IgD-negative memory B cell (primary cell): ENCODE measurements at regions not wholly inside any gene's neighbourhood (a gene's known extent, or its start where the extent isn't known, plus 50 kb on each side); places are given as distances from the start of the nearest gene placed in this dataset.
A peak's percentile ranks its signal among the peaks of the same experiment; 100 is the strongest.
"Not testable (repeated sequence)": the region's sequence is repeated elsewhere in the genome, so short reads cannot be mapped to it uniquely, and the experiment has no call there.

Experiments
- H3K27ac Mint-ChIP-seq, 3 donors: one replicate each; pipeline ENCODE4 v1.8.0; 2020 to 2022; ENCODE audit warnings: mild to moderate bottlenecking in 3 of 3, mixed read lengths in 3 of 3, moderate library complexity in 1 of 3
- H3K27me3 Mint-ChIP-seq: one replicate; pipeline ENCODE4 v1.8.0; 2021; ENCODE audit warnings: mixed read lengths
- H3K36me3 Mint-ChIP-seq: one replicate; pipeline ENCODE4 v1.8.0; 2020; ENCODE audit warnings: mild to moderate bottlenecking, mixed read lengths
- H3K4me1 Mint-ChIP-seq, 3 donors: one replicate each; pipeline ENCODE4 v1.8.0; 2020 to 2022; ENCODE audit warnings: mixed read lengths in 3 of 3, mild to moderate bottlenecking in 1 of 3
- H3K4me3 Mint-ChIP-seq, 4 donors: one replicate each; pipeline ENCODE4 v1.8.0; 2020 to 2022; ENCODE audit warnings: mild to moderate bottlenecking in 4 of 4, mixed read lengths in 4 of 4, moderate library complexity in 3 of 4
- H3K9me3 Mint-ChIP-seq, 3 donors: one replicate each; pipeline ENCODE4 v1.8.0; 2020 to 2021; ENCODE audit warnings: mixed read lengths in 3 of 3, mild to moderate bottlenecking in 1 of 3

GRCh38 chr10:21393931-21394330, 131.6 kb downstream of the SKIDA1 start:
- peaks cover 0 to 4% (median 2%) of the 10 kb centered on the region in 3 donors for H3K9me3 Mint-ChIP-seq
- H3K36me3 Mint-ChIP-seq, result no peaks in the 10 kb centered on the region
- peaks cover under 1% of the 10 kb centered on the region for H3K27me3 Mint-ChIP-seq
- no peak overlapping the region for H3K4me3 Mint-ChIP-seq
- H3K27ac Mint-ChIP-seq, result no peak overlapping the region
- no peaks in the 10 kb centered on the region for H3K4me1 Mint-ChIP-seq

DNA sequence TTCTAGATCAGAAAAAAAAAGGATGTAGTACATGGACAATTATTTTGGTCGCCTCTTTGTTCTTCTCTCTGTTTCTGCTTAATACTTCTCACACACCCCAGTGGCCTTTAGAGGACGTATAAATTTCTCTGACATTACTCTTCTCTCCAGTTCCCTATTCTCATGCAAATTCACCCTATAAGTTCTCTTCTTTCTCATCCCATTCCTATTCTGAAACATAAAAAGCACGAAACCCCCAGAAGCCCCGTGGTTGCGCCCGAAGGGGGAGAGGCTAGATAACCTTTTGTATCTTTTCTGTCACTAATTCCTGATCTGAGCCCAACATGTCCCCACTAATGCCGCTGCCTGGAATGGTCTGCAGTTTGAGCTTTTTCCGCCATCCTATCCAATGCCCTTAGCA, 136.9 kb downstream of the SKIDA1 start:
- no peaks in the 10 kb centered on the region for H3K36me3 Mint-ChIP-seq
- peaks cover 2% of the 10 kb centered on the region for H3K27me3 Mint-ChIP-seq
- H3K9me3 Mint-ChIP-seq, result peaks cover 0 to 3% (median 0%) of the 10 kb centered on the region in 3 donors
- no peak overlapping the region for H3K4me3 Mint-ChIP-seq
- H3K27ac Mint-ChIP-seq, result no peak overlapping the region
- H3K4me1 Mint-ChIP-seq, result no peaks in the 10 kb centered on the region

GRCh38 chr10:21387868-21388267, 137.6 kb downstream of the SKIDA1 start:
- H3K27me3 Mint-ChIP-seq, result peaks cover 2% of the 10 kb centered on the region
- no peaks in the 10 kb centered on the region for H3K4me1 Mint-ChIP-seq
- no peak overlapping the region for H3K4me3 Mint-ChIP-seq
- H3K36me3 Mint-ChIP-seq, result no peaks in the 10 kb centered on the region
- peaks cover 0 to 3% (median 0%) of the 10 kb centered on the region in 3 donors for H3K9me3 Mint-ChIP-seq
- H3K27ac Mint-ChIP-seq, result no peak overlapping the region

DNA sequence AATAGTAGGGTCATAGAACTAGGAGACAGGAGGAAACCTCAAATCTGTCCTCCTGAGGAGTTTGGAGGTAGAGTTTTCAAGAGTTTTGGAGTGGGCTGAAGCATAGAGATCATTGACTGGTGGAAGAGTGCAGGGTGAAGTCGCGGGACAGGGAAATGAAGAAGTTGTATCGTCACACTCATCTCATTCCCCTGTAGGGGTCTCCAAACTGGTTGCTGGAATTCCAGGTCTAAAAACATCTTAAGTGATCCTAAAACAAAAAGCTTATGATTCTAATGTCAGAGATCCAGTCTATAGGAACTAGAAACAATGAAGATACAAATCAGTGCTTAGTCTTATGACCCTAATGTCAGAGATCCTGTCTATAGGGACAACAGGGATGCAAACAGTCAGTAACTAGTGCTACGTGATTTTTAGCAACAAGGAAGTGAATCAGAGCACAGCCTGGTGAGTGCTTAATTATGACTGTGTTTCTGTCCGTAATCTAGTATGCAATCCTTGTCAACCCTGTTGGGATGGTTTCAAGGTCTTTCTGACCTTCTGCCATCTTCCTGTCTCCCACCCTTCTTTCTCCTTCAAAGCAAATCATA, 139.4 kb downstream of the SKIDA1 start:
- no peak overlapping the region for H3K27ac Mint-ChIP-seq
- no peak overlapping the region for H3K4me3 Mint-ChIP-seq
- H3K27me3 Mint-ChIP-seq, result peaks cover 2% of the 10 kb centered on the region
- no peaks in the 10 kb centered on the region for H3K4me1 Mint-ChIP-seq
- H3K36me3 Mint-ChIP-seq, result no peaks in the 10 kb centered on the region
- H3K9me3 Mint-ChIP-seq, result peaks cover 0 to 3% (median 0%) of the 10 kb centered on the region in 3 donors

- H3K4me3 Mint-ChIP-seq, result no peak overlapping the region
- peaks cover 2% of the 10 kb centered on the region for H3K27me3 Mint-ChIP-seq
- peaks cover 0 to 3% (median 0%) of the 10 kb centered on the region in 3 donors for H3K9me3 Mint-ChIP-seq
- no peak overlapping the region for H3K27ac Mint-ChIP-seq
- H3K4me1 Mint-ChIP-seq, result no peaks in the 10 kb centered on the region
- H3K36me3 Mint-ChIP-seq, result no peaks in the 10 kb centered on the region
These were observed 139.9 kb downstream of the SKIDA1 start for GRCh38 chr10:21385536-21385935.

DNA sequence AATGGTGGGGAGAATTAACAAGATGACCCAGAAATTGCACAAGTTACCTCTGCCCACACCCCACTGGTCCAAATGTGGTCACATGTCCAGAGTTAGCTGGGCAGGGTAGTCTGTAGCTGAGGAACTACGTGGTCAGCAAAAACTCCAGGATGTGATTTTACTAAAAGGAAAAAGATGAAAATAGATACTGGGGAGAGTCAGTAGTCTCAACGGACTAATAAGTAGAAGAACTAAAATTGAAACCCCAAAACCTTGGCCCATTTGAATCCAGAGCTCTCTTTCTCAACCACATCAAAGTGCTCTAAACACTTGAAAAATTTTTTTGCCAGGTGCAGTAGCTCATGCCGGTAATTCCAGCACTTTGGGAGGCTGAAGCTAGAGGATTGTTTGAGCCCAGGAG, 146.3 kb downstream of the SKIDA1 start:
- Mint-ChIP-seq H3K27me3 (no peaks in the 10 kb centered on the region), H3K9me3 (no peaks in the 10 kb centered on the region), H3K36me3 (no peaks in the 10 kb centered on the region), H3K4me3 (no peak overlapping the region), H3K4me1 (peaks cover 0 to under 1% (median 0%) of the 10 kb centered on the region in 3 donors), H3K27ac (no peak overlapping the region)

GRCh38 chr10:21375274-21375673, 150.2 kb downstream of the SKIDA1 start:
- not testable (repeated sequence) for H3K36me3 Mint-ChIP-seq, H3K9me3 Mint-ChIP-seq, H3K27ac Mint-ChIP-seq

GRCh38 chr10:21373881-21374280, 151.6 kb downstream of the SKIDA1 start:
- not testable (repeated sequence) for H3K9me3 Mint-ChIP-seq, H3K36me3 Mint-ChIP-seq, H3K4me1 Mint-ChIP-seq, H3K27me3 Mint-ChIP-seq, H3K4me3 Mint-ChIP-seq
- H3K27ac Mint-ChIP-seq, result peak overlapping the region in 1 of 3 donors; percentile 84

More at GRCh38 chr10:21375274-21375673, 150.2 kb downstream of the SKIDA1 start:
- H3K27me3 Mint-ChIP-seq, H3K4me1 Mint-ChIP-seq, H3K4me3 Mint-ChIP-seq: not testable (repeated sequence)

- Mint-ChIP-seq H3K27me3 (peaks cover 3% of the 10 kb centered on the region), H3K4me3 (no peak overlapping the region), H3K27ac (no peak overlapping the region), H3K36me3 (no peaks in the 10 kb centered on the region), H3K4me1 (peaks cover 0 to 2% (median 2%) of the 10 kb centered on the region in 3 donors), H3K9me3 (no peaks in the 10 kb centered on the region)
These were observed 152.7 kb downstream of the SKIDA1 start for GRCh38 chr10:21372651-21373410.

GRCh38 chr10:21369697-21370096, 155.8 kb downstream of the SKIDA1 start:
- H3K9me3 Mint-ChIP-seq, result no peaks in the 10 kb centered on the region
- H3K27ac Mint-ChIP-seq, result no peak overlapping the region
- H3K27me3 Mint-ChIP-seq, result peaks cover 4% of the 10 kb centered on the region
- H3K36me3 Mint-ChIP-seq, result no peaks in the 10 kb centered on the region
- H3K4me3 Mint-ChIP-seq, result no peak overlapping the region
- H3K4me1 Mint-ChIP-seq, result peaks cover 0 to 2% (median 2%) of the 10 kb centered on the region in 3 donors

DNA sequence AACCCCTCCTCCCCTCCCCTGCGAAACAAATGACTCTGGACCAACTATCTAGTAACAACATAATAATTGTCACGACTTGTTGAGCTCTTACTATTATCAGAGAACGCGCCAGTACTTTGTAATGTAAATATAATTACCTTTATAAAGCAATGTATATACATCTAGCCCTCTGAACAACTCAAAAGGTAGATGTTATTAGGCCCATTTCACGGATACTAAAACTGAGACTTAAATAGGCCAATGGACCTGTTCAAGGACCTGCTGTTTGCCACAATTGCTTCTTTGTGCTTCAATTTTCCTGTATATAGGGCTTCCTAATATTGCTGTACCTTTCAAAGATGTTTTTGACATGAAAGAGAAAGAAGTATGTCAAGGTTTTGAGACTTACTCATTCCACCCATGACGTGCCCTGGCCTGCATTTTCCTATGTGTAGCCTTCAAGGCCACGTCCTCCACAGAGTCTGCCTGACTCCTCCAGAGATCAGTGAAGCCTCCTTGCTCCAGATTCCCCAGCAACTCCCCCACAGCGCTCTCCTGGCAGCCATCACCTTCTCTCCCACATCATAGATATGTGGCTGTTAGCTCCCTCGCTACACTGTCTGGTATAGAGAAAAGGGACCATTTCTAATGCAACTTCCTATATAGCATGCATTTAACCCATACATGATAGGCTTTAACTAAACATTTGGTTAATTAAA, 156.6 kb downstream of the SKIDA1 start:
- Mint-ChIP-seq H3K9me3 (no peaks in the 10 kb centered on the region), H3K27me3 (peaks cover 4% of the 10 kb centered on the region), H3K36me3 (no peaks in the 10 kb centered on the region), H3K4me3 (no peak overlapping the region), H3K27ac (no peak overlapping the region), H3K4me1 (peaks cover 0 to 2% (median 0%) of the 10 kb centered on the region in 3 donors)

DNA sequence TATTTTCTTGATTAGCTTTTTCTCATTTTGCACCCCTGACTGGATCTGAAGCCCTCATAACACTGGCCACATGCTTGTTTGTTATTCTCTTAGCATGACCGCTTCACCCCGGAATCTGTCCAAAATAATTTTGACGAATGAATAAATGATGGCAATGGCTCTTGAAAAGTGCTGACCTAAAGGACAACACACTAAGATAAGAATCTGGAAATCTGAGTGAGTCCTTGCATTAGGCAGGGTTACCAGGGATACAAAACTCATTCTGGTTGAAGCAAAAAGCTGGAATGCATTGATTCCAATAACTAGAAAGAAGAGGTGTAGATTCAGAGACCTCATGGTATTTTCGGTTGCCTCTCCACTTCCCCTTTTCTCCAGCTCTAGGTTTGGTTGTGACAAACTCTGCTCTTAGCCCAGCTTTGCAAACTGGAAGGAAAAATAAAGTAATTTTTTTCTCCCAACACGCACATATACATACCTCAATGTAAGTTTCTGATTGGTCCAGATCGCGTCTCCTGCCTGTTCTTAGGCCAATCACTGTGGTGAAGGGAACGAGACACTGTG, 157.4 kb downstream of the SKIDA1 start:
- Mint-ChIP-seq H3K4me3 (no peak overlapping the region), H3K27me3 (peaks cover 4% of the 10 kb centered on the region), H3K4me1 (peaks cover 0 to 2% (median 0%) of the 10 kb centered on the region in 3 donors), H3K27ac (no peak overlapping the region), H3K9me3 (no peaks in the 10 kb centered on the region), H3K36me3 (no peaks in the 10 kb centered on the region)

GRCh38 chr10:21366108-21366507, 159.4 kb downstream of the SKIDA1 start:
- H3K4me3 Mint-ChIP-seq, H3K27me3 Mint-ChIP-seq, H3K9me3 Mint-ChIP-seq, H3K27ac Mint-ChIP-seq, H3K36me3 Mint-ChIP-seq, H3K4me1 Mint-ChIP-seq: not testable (repeated sequence)

DNA sequence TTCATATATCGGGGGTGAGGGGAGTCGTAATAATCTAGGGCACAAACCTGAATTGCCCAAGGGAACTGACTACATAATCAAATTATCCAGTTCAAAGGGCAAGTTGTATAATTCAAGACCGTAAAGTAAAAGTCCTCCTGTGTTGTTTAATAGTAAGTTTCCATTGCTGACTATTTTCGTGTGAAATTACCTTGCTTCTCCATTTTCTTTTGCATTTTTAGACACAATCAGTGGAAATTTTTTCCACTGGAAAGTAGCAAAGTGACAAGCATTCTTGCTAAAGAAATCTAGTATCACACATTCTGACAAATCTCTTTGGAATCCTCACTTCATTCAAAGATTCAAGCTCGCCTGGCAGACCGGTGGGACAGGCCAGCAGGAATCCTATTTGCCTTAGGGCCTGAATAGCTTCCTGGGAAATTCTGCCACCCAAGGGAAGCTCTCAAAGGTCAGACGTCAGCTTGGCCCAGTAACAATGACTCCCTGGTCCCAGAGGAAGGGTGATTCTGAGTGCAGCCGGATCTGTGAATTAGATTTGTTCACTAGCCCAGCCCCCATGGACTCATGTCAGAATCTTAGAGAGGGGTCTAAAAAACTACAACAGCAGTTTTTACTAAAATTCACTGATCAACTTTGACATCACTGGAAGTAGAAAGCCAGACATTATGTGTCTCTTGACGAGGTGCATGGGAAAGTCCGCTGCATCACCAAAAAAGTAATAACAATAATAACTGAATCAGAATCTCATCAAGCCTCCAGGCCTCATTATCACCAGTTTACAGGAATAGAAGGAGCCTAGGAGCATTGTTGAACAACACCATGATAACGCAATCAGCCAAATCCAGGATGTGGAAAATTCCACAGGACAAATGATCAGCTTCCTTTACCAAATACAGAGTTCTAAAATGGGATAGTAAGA, 161.0 kb downstream of the SKIDA1 start:
- Mint-ChIP-seq H3K27me3 (peaks cover 7% of the 10 kb centered on the region), H3K4me1 (no peaks in the 10 kb centered on the region), H3K9me3 (no peaks in the 10 kb centered on the region), H3K27ac (no peak overlapping the region), H3K36me3 (no peaks in the 10 kb centered on the region), H3K4me3 (no peak overlapping the region)
